MM.1S (cell line): ENCODE measurements at regions not wholly inside any gene's neighbourhood (a gene's known extent, or its start where the extent isn't known, plus 50 kb on each side); places are given as distances from the start of the nearest gene placed in this dataset.

ENCODE experiments used
- DNase-seq: peaks from one replicate; pipeline ENCODE4 v3.0.0-alpha.2; 2015
- H2AFZ ChIP-seq: fragments of 300-600 bp; sonication (generic); 2 replicates; pipeline ENCODE4 v1.6.0; 2016; ENCODE audit warnings: antibody characterized with exemption, low read length
- H3F3A ChIP-seq: fragments of 300-600 bp; sonication (generic); 2 replicates; pipeline ENCODE4 v1.6.1; 2016; ENCODE audit warnings: mild to moderate bottlenecking, antibody characterized with exemption, low read length, moderate library complexity, mixed read lengths; ENCODE audit not compliant: insufficient read depth
- H3K27ac ChIP-seq: fragments of 300-600 bp; sonication (generic); 2 replicates; pipeline ENCODE4 v1.5.1; 2016; ENCODE audit warnings: mild to moderate bottlenecking, low read length
- H3K27me3 ChIP-seq: fragments of 300-600 bp; sonication (generic); replicated peaks from 2 replicates; pipeline ENCODE4 v1.6.0; 2016; ENCODE audit warnings: low read length; ENCODE audit not compliant: insufficient read depth
- H3K36me3 ChIP-seq: fragments of 300-600 bp; sonication (generic); replicated peaks from 2 replicates; pipeline ENCODE4 v1.6.1; 2016; ENCODE audit warnings: mild to moderate bottlenecking, low read length, mixed read lengths; ENCODE audit not compliant: insufficient read depth
- H3K4me1 ChIP-seq: fragments of 300-600 bp; sonication (generic); 2 replicates; pipeline ENCODE4 v1.6.1; 2016; ENCODE audit warnings: low read length, mixed read lengths
- H3K4me2 ChIP-seq: fragments of 300-600 bp; sonication (generic); 2 replicates; pipeline ENCODE4 v1.6.0; 2016; ENCODE audit warnings: low read depth, low read length
- H3K4me3 ChIP-seq: fragments of 300-600 bp; sonication (generic); 2 replicates; pipeline ENCODE4 v1.5.1; 2016; ENCODE audit warnings: low read length, mixed read lengths
- H3K79me2 ChIP-seq: fragments of 300-600 bp; sonication (generic); 2 replicates; pipeline ENCODE4 v1.6.1; 2016; ENCODE audit warnings: mixed run types, low read length, mixed read lengths
- H3K9ac ChIP-seq: fragments of 300-600 bp; sonication (generic); 2 replicates; pipeline ENCODE4 v1.6.1; 2016; ENCODE audit warnings: low read length, mixed read lengths
- H3K9me2 ChIP-seq: fragments of 300-600 bp; sonication (generic); replicated peaks from 2 replicates; pipeline ENCODE4 v1.6.1; 2016; ENCODE audit warnings: mild to moderate bottlenecking, low read length, mixed read lengths; ENCODE audit not compliant: insufficient read depth
- H3K9me3 ChIP-seq: fragments of 300-600 bp; sonication (generic); replicated peaks from 2 replicates; pipeline ENCODE4 v1.6.1; 2016; ENCODE audit warnings: mild to moderate bottlenecking, low read length, mixed read lengths; ENCODE audit not compliant: insufficient read depth
- H4K20me1 ChIP-seq: fragments of 300-600 bp; sonication (generic); 2 replicates; pipeline ENCODE4 v1.6.1; 2016; ENCODE audit warnings: mild to moderate bottlenecking, low read length, moderate library complexity, mixed read lengths; ENCODE audit not compliant: insufficient read depth
- CTCF ChIP-seq: fragments of 300-600 bp; sonication (generic); IDR thresholded peaks from 2 replicates; pipeline ENCODE4 v1.5.1; 2016; ENCODE audit warnings: antibody characterized with exemption, low read length, mixed read lengths
- EZH2 ChIP-seq: fragments of 300-600 bp; sonication (generic); optimal IDR thresholded peaks from 2 replicates; pipeline ENCODE3; 2017; ENCODE audit warnings: low read depth, mild to moderate bottlenecking, antibody characterized with exemption, low read length, mixed read lengths
- EZH2phosphoT487 ChIP-seq: fragments of 300-600 bp; sonication (generic); IDR thresholded peaks from 2 replicates; pipeline ENCODE4 v1.6.1; 2018; ENCODE audit warnings: antibody characterized with exemption, low read length

GRCh38 chr12:114165921-114166320 lies 199.8 kb upstream of the RBM19 start:
- no peak overlapping the region for H2AFZ ChIP-seq
- no peak overlapping the region for H3K27ac ChIP-seq
- H3K4me2 ChIP-seq, result no peak overlapping the region
- DNase-seq, result no peak
- H3K4me1 ChIP-seq, result no peaks in the 10 kb centered on the region
- TF ChIP-seq EZH2phosphoT487, result no peak
- no peak for TF ChIP-seq EZH2
- TF ChIP-seq CTCF, result no peak
- H3K36me3 ChIP-seq, result no peaks in the 10 kb centered on the region
- no peaks in the 10 kb centered on the region for H3K9me3 ChIP-seq
- H4K20me1 ChIP-seq, result no peaks in the 10 kb centered on the region
- H3K4me3 ChIP-seq, result no peak overlapping the region
- no peaks in the 10 kb centered on the region for H3F3A ChIP-seq
- no peaks in the 10 kb centered on the region for H3K27me3 ChIP-seq
- no peaks in the 10 kb centered on the region for H3K9me2 ChIP-seq
- no peak overlapping the region for H3K9ac ChIP-seq
- no peaks in the 10 kb centered on the region for H3K79me2 ChIP-seq

GRCh38 chr12:114164351-114164750 lies 198.2 kb upstream of the RBM19 start:
- no peak overlapping the region for H2AFZ ChIP-seq
- no peaks in the 10 kb centered on the region for H3K9me2 ChIP-seq
- no peak overlapping the region for H3K4me3 ChIP-seq
- no peaks in the 10 kb centered on the region for H4K20me1 ChIP-seq
- no peak overlapping the region for H3K4me2 ChIP-seq
- no peak overlapping the region for H3K27ac ChIP-seq
- DNase-seq, result no peak
- no peaks in the 10 kb centered on the region for H3K4me1 ChIP-seq
- no peaks in the 10 kb centered on the region for H3K36me3 ChIP-seq
- no peaks in the 10 kb centered on the region for H3K79me2 ChIP-seq
- TF ChIP-seq EZH2phosphoT487, result no peak
- no peak for TF ChIP-seq EZH2
- TF ChIP-seq CTCF, result no peak
- H3K9ac ChIP-seq, result no peak overlapping the region
- H3F3A ChIP-seq, result no peaks in the 10 kb centered on the region
- no peaks in the 10 kb centered on the region for H3K27me3 ChIP-seq
- no peaks in the 10 kb centered on the region for H3K9me3 ChIP-seq

GRCh38 chr12:114163771-114164170 lies 197.6 kb upstream of the RBM19 start:
- Histone ChIP-seq H3K4me2 (no peak overlapping the region), H3K36me3 (no peaks in the 10 kb centered on the region), H3F3A (no peaks in the 10 kb centered on the region), H3K9me3 (no peaks in the 10 kb centered on the region), H3K27ac (no peak overlapping the region), H3K4me1 (no peaks in the 10 kb centered on the region), H3K9me2 (no peaks in the 10 kb centered on the region), H3K27me3 (no peaks in the 10 kb centered on the region), H3K4me3 (no peak overlapping the region), H3K79me2 (no peaks in the 10 kb centered on the region), H4K20me1 (no peaks in the 10 kb centered on the region), H3K9ac (no peak overlapping the region), H2AFZ (no peak overlapping the region)
- TF ChIP-seq CTCF (no peak), EZH2phosphoT487 (no peak), EZH2 (no peak)
- no peak for DNase-seq

GRCh38 chr12:114160445-114160844 lies 194.3 kb upstream of the RBM19 start:
- Histone ChIP-seq H3F3A (no peaks in the 10 kb centered on the region), H3K9me2 (no peaks in the 10 kb centered on the region), H3K9ac (no peak overlapping the region), H3K9me3 (no peaks in the 10 kb centered on the region), H3K4me2 (no peak overlapping the region), H3K27me3 (no peaks in the 10 kb centered on the region), H4K20me1 (no peaks in the 10 kb centered on the region), H2AFZ (no peak overlapping the region), H3K79me2 (no peaks in the 10 kb centered on the region), H3K27ac (no peak overlapping the region), H3K4me3 (no peak overlapping the region), H3K36me3 (no peaks in the 10 kb centered on the region), H3K4me1 (no peaks in the 10 kb centered on the region)
- DNase-seq, result no peak
- TF ChIP-seq CTCF (no peak), EZH2phosphoT487 (no peak), EZH2 (no peak)
